ENCODE measurements at regions not wholly inside any gene's neighbourhood (a gene's known extent, or its start where the extent isn't known, plus 50 kb on each side); places are given as distances from the start of the nearest gene placed in this dataset.
"Not testable (repeated sequence)": the region's sequence is repeated elsewhere in the genome, so short reads cannot be mapped to it uniquely, and the experiment has no call there.

DNA sequence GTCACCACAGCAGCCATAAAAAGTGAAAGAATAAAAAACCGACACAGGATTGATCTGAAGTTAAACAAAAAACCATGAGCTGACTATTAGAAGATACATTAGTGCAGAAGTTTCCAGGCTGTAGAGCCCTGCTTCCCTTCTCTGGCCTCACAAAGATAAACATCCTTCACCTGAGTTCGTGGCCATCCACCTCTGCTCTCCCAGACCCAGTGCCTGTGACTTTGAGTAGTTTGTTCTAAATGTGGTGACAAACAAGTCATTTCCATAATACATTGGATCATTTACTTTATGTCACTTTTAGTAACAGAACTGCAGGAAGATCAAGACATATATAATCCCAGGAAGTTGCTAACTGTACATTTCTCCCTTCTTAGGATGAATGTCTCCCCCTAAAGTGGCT lies 241.9 kb upstream of the MAP2 start:
- TF ChIP-seq, protein P1, sequence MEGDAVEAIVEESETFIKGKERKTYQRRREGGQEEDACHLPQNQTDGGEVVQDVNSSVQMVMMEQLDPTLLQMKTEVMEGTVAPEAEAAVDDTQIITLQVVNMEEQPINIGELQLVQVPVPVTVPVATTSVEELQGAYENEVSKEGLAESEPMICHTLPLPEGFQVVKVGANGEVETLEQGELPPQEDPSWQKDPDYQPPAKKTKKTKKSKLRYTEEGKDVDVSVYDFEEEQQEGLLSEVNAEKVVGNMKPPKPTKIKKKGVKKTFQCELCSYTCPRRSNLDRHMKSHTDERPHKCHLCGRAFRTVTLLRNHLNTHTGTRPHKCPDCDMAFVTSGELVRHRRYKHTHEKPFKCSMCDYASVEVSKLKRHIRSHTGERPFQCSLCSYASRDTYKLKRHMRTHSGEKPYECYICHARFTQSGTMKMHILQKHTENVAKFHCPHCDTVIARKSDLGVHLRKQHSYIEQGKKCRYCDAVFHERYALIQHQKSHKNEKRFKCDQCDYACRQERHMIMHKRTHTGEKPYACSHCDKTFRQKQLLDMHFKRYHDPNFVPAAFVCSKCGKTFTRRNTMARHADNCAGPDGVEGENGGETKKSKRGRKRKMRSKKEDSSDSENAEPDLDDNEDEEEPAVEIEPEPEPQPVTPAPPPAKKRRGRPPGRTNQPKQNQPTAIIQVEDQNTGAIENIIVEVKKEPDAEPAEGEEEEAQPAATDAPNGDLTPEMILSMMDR (IDR thresholded peaks at IDR 0.05), result no peak
- Histone ChIP-seq H3K4me3 (no peak overlapping the region), H3K27ac (no peak overlapping the region)
- DNase-seq (ENCODE audit: low spot score), result no peak

DNA sequence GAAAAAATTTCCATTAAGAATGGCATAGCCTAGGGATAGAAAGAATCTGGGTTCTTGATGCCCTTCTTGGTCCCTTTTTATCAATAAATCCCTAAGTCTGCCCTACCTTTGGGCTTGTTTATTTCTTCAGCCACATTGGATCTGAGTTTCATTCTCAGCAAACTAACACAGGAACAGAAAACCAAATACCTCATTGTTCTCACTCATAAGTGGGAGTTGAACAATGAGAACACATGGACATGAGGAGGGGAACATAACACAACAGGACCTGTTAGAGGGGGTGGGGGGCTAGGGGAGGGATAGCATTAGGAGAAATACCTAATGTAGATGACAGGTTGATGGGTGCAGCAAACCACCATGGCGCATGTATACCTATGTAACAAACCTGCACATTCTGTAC lies 237.0 kb upstream of the MAP2 start:
- H3K27ac ChIP-seq; DNase-seq (ENCODE audit: low spot score): not testable (repeated sequence)

DNA sequence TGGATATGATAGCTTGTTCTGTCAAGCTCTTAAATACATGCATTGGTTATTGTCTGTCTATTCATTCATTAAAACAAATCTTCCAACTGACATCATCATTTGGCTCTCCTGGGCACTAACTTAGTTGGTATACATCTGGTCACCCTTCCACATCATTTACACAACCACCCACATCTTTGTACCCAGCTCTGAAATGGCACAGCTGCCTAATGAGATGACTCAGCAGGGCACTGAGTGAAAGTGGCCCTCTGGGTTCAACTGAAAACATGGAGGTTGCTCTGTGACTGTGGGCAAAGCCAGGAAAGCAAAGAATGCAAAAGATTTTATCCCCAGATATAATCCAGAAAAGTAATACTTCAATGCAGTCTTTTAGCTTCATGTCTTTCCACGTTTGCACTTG lies 234.0 kb upstream of the MAP2 start:
- Histone ChIP-seq H3K27ac (no peak overlapping the region), H3K4me3 (no peak overlapping the region)
- no peak for DNase-seq (ENCODE audit: low spot score)
- TF ChIP-seq, protein P1 (IDR thresholded peaks at IDR 0.05), result no peak

More for the DNA sequence above, 237.0 kb upstream of the MAP2 start:
- H3K4me3 ChIP-seq, result not testable (repeated sequence)

DNA sequence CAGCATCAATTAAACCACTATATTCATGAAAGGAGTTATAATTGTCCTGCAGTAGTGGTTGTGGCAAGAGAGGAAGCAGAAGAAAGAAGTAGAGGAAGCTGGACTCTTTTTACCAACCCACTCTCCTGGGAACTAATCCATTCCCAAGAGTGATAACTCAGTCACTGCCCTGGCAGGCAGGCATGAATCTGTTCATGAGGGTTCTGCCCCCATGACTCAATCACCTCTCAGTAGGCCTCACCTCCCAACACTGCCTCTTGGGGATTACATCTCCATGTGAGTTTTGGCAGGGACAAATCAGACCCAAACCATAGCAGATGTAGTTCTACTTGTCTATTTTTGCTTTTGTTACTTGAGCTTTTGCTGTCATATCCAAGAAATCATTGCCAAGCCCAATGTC lies 232.7 kb upstream of the MAP2 start:
- Histone ChIP-seq H3K4me3 (no peak overlapping the region), H3K27ac (no peak overlapping the region)
- TF ChIP-seq, protein P1 (IDR thresholded peaks at IDR 0.05), result no peak
- no peak for DNase-seq (ENCODE audit: low spot score)

DNA sequence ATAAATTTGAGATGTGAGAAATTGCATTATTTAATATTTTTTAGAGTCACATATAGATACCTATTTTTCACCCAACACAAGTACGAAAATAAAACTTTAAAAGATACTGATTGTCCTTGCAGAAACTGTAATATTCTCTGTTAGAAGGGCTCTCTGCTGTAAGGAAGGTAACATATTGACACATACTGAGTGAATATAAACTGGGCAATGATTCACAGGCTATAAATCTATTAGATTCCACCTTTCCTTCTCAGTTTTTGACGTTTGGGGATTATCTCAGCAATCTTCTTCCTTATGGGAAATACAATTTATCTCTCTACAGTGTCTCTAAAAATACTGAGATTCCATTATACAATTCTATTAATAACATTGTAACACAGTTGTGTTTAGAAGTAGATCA lies 229.1 kb upstream of the MAP2 start:
- no peak for DNase-seq (ENCODE audit: low spot score)
- Histone ChIP-seq H3K4me3 (no peak overlapping the region), H3K27ac (no peak overlapping the region)
- TF ChIP-seq, protein P1 (IDR thresholded peaks at IDR 0.05), result no peak

DNA sequence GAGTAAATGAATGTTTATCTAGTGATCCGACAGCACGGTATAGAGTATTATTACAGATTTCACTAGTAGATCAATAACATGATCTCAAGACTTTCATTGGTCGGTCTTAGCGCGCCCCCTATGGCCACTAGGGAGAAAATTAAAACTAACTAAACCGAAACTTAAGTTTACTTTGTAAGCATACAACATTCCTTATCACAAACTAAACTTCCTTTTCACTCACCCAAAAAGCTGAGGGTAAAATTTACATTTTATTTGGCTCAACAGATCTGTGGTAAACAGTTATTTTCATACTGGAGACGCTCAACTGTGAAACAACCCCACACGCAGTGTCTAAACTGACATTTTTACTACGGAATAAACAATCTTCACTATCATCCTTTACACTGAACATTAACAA lies 215.6 kb upstream of the MAP2 start:
- TF ChIP-seq, protein P1 (IDR thresholded peaks at IDR 0.05), result no peak
- DNase-seq (ENCODE audit: low spot score), result no peak
- no peak overlapping the region for H3K27ac ChIP-seq
- H3K4me3 ChIP-seq, result no peak overlapping the region

DNA sequence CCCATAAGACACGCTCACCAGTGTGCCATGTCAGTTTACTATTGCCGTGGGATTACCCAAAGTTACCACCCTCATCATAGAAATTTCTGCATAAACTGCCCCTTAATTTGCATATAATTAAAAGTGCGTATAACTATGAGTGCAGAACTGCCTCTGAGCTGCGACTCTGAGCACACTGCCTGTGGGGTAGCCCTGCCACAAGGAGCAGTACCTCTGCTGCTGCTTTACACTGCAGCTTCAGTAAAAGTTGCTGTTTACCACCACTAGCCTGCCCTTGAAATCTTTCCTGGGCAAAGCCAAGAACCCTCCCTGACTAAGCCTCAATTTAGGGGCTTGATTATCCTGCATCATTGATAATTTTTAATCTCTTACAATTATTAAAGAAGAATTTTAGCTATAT lies 213.9 kb upstream of the MAP2 start:
- TF ChIP-seq, protein P1 (IDR thresholded peaks at IDR 0.05), result no peak
- DNase-seq (ENCODE audit: low spot score), result no peak
- H3K27ac ChIP-seq, result no peak overlapping the region
- H3K4me3 ChIP-seq, result no peak overlapping the region

DNA sequence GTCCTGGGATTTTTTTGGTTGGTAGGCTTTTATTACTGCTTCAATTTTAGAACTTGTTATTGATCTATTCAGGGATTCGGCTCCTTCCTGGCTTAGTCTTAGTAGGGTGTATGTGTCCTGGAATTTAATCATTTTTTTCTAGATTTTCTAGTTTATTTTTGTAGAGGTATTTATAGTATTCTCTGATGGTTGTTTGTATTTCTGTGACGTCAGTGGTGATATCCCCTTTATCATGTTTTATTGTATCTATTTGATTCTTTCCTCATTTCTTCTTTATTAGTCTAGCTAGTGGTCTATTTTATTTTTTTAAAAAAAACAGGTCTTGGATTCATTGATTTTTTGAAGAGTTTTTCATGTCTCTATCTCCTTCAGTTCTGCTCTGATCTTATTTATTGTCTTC lies 193.3 kb upstream of the MAP2 start:
- no peak overlapping the region for H3K27ac ChIP-seq
- TF ChIP-seq, protein P1 (IDR thresholded peaks at IDR 0.05), result no peak
- no peak for DNase-seq (ENCODE audit: low spot score)
- no peak overlapping the region for H3K4me3 ChIP-seq
